Suprapubic skin (tissue), 4 donors: ENCODE measurements at regions not wholly inside any gene's neighbourhood (a gene's known extent, or its start where the extent isn't known, plus 50 kb on each side); places are given as distances from the start of the nearest gene placed in this dataset.

Experiments used
- DNase-seq, 2 donors: peaks; one replicate each; pipeline ENCODE4 v3.0.0-alpha.2; 2019; ENCODE audit warnings: low spot score in 2 of 2
- H3K27ac ChIP-seq: fragments of 200-600 bp; sonication (generic); one replicate; pipeline ENCODE4 v1.5.1; 2019
- H3K27me3 ChIP-seq: fragments of 200-600 bp; sonication (generic); one replicate; pipeline ENCODE4 v1.5.1; 2019
- H3K36me3 ChIP-seq: fragments of 200-600 bp; sonication (generic); one replicate; pipeline ENCODE4 v1.5.1; 2019
- H3K4me1 ChIP-seq: fragments of 200-600 bp; sonication (generic); one replicate; pipeline ENCODE4 v1.5.1; 2019
- H3K4me3 ChIP-seq: fragments of 200-600 bp; sonication (generic); one replicate; pipeline ENCODE4 v1.5.1; 2019; ENCODE audit warnings: mild to moderate bottlenecking
- H3K9me3 ChIP-seq: fragments of 200-600 bp; sonication (generic); one replicate; pipeline ENCODE4 v1.5.1; 2019
- CTCF ChIP-seq, 2 donors: fragments of 200-600 bp in 1 of 2; fragments of 450-650 bp in 1 of 2; sonication (generic) in 1 of 2; IDR thresholded peaks; one replicate each; pipeline ENCODE4 v1.5.1; 2016 to 2019; ENCODE audit warnings: antibody characterized with exemption in 2 of 2, mild to moderate bottlenecking in 1 of 2, moderate library complexity in 1 of 2
- EP300 ChIP-seq: sonication (generic); formaldehyde crosslinking; IDR thresholded peaks from one replicate; pipeline ENCODE4 v1.6.1; 2017; ENCODE audit warnings: antibody characterized with exemption
- POLR2A ChIP-seq, 2 donors: fragments of 450-650 bp; IDR thresholded peaks; one replicate each; pipeline ENCODE4 v1.6.1; 2017; ENCODE audit warnings: antibody characterized with exemption in 2 of 2, mild to moderate bottlenecking in 2 of 2, moderate library complexity in 2 of 2
- POLR2AphosphoS5 ChIP-seq, 3 donors: sonication (generic); formaldehyde crosslinking; IDR thresholded peaks; one replicate each; pipeline ENCODE4 v1.6.1; 2017; ENCODE audit warnings: antibody characterized with exemption in 3 of 3
- WGBS: methylation state at CpG from one replicate; pipeline ENCODE4 v1.1.5; 2018; 5-methylcytosine and 5-hydroxymethylcytosine counted together

- Histone ChIP-seq H3K4me1 (no peaks in the 10 kb centered on the region), H3K27ac (no peak overlapping the region), H3K27me3 (peaks cover 60% of the 10 kb centered on the region), H3K9me3 (no peaks in the 10 kb centered on the region), H3K36me3 (no peaks in the 10 kb centered on the region), H3K4me3 (no peak overlapping the region)
- TF ChIP-seq POLR2AphosphoS5 (IDR thresholded peaks at IDR 0.05) (no peak), EP300 (no peak), POLR2A (IDR thresholded peaks at IDR 0.05) (no peak), CTCF (IDR thresholded peaks at IDR 0.05) (no peak)
- WGBS = 93% methylated on average over 3 of the region's 3 CpGs
- DNase-seq = no peak
Measured at GRCh38 chr11:69928975-69929374, 109.8 kb upstream of the FGF3 start.

- no peaks in the 10 kb centered on the region for H3K36me3 ChIP-seq
- DNase-seq = peak in 1 of 2 donors; percentile 46
- no peaks in the 10 kb centered on the region for H3K4me1 ChIP-seq
- no peak overlapping the region for H3K27ac ChIP-seq
- no peaks in the 10 kb centered on the region for H3K9me3 ChIP-seq
- no peak for TF ChIP-seq POLR2A (IDR thresholded peaks at IDR 0.05)
- TF ChIP-seq EP300 = no peak
- TF ChIP-seq POLR2AphosphoS5 (IDR thresholded peaks at IDR 0.05) = no peak
- no peak for TF ChIP-seq CTCF (IDR thresholded peaks at IDR 0.05)
- H3K27me3 ChIP-seq = peaks cover 46% of the 10 kb centered on the region
- H3K4me3 ChIP-seq = no peak overlapping the region
- WGBS = 92% methylated on average over 11 of the region's 20 CpGs
Measured at GRCh38 chr11:69930081-69931059, 111.2 kb upstream of the FGF3 start.

- no peaks in the 10 kb centered on the region for H3K9me3 ChIP-seq
- no peaks in the 10 kb centered on the region for H3K4me1 ChIP-seq
- 95% methylated on average over 5 of the region's 10 CpGs for WGBS
- TF ChIP-seq CTCF (IDR thresholded peaks at IDR 0.05) = no peak
- no peak for TF ChIP-seq POLR2AphosphoS5 (IDR thresholded peaks at IDR 0.05)
- no peak for TF ChIP-seq POLR2A (IDR thresholded peaks at IDR 0.05)
- H3K27ac ChIP-seq = no peak overlapping the region
- DNase-seq = peak in 1 of 2 donors; percentile 30
- H3K36me3 ChIP-seq = no peaks in the 10 kb centered on the region
- no peak overlapping the region for H3K4me3 ChIP-seq
- H3K27me3 ChIP-seq = peaks cover 43% of the 10 kb centered on the region
Measured at GRCh38 chr11:69931060-69931910, 112.1 kb upstream of the FGF3 start.

GRCh38 chr11:69931994-69932910, 113.0 kb upstream of the FGF3 start:
- no peaks in the 10 kb centered on the region for H3K9me3 ChIP-seq
- H3K4me1 ChIP-seq = no peaks in the 10 kb centered on the region
- H3K27me3 ChIP-seq = peaks cover 42% of the 10 kb centered on the region
- H3K4me3 ChIP-seq = no peak overlapping the region
- TF ChIP-seq POLR2A (IDR thresholded peaks at IDR 0.05) = no peak
- no peak for TF ChIP-seq EP300
- no peak for TF ChIP-seq CTCF (IDR thresholded peaks at IDR 0.05)
- no peak for TF ChIP-seq POLR2AphosphoS5 (IDR thresholded peaks at IDR 0.05)
- peak in 1 of 2 donors; percentile 45 for DNase-seq
- H3K36me3 ChIP-seq = no peaks in the 10 kb centered on the region
- WGBS = 77% methylated on average over 11 of the region's 11 CpGs
- H3K27ac ChIP-seq = no peak overlapping the region
